Activated T-cell treated with anti-CD3 and anti-CD28 coated beads, Interleukin-2, amount 50 U/mL, for 72 hours (primary cell): ENCODE measurements at regions not wholly inside any gene's neighbourhood (a gene's known extent, or its start where the extent isn't known, plus 50 kb on each side); places are given as distances from the start of the nearest gene placed in this dataset.
A peak's percentile ranks its signal among the peaks of the same experiment; 100 is the strongest.

Experiments
- ATAC-seq, 2 donors: fragments of 150-1000 bp; cut with Tn5 transposase; replicated peaks in 1 of 2; 2 replicates each; pipeline ENCODE4 v1.10.0; 2021; ENCODE audit warnings: moderate library complexity in 2 of 2, mild to moderate bottlenecking in 1 of 2
- DNase-seq, 2 donors: peaks; one replicate each; pipeline ENCODE4 v3.0.0; 2021 to 2022; ENCODE audit warnings: mixed read lengths in 1 of 2
- H3K27ac Mint-ChIP-seq: one replicate; pipeline ENCODE4 v1.8.0; 2022; ENCODE audit warnings: mild to moderate bottlenecking, moderate library complexity, mixed read lengths
- H3K27me3 Mint-ChIP-seq: one replicate; pipeline ENCODE4 v1.8.0; 2022; ENCODE audit warnings: low read depth, mixed read lengths
- H3K36me3 Mint-ChIP-seq, 2 donors: one replicate each; pipeline ENCODE4 v1.8.0; 2022; ENCODE audit warnings: mixed read lengths in 2 of 2, mild to moderate bottlenecking in 1 of 2; ENCODE audit not compliant: insufficient read depth in 2 of 2
- H3K4me1 Mint-ChIP-seq: one replicate; pipeline ENCODE4 v1.8.0; 2022; ENCODE audit warnings: low read depth, mixed read lengths
- H3K4me3 Mint-ChIP-seq, 2 donors: one replicate each; pipeline ENCODE4 v1.8.0; 2022; ENCODE audit warnings: mild to moderate bottlenecking in 2 of 2, mixed read lengths in 2 of 2, moderate library complexity in 2 of 2
- H3K9me3 Mint-ChIP-seq, 2 donors: one replicate each; pipeline ENCODE4 v1.8.0; 2022; ENCODE audit warnings: mixed read lengths in 2 of 2

DNA sequence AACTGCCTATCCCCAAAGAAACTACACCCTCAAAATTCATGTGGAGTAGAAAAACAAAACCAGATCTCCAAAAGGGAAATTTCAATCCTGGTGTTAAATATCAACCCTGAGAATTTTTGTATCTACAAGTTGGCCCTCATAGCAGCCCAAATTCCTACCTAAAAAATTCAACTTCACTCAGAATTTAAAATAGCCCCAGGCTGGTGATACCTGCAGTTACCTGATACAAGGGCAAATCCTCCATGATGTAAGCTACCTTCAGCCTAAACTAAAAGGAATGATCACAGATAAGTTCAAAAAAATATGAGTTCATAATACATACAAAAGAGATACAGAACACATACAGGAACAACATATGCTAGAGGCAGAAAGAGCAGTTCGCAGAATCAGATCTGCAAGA is 138.4 kb downstream of the HNRNPD start:
- ATAC-seq, result no peak
- H3K4me3 Mint-ChIP-seq, result no peak overlapping the region
- H3K9me3 Mint-ChIP-seq, result peaks cover 0 to 2% of the 10 kb centered on the region in 2 donors
- no peak overlapping the region for H3K27ac Mint-ChIP-seq
- DNase-seq, result no peak
- peaks cover 5% of the 10 kb centered on the region for H3K27me3 Mint-ChIP-seq
- H3K36me3 Mint-ChIP-seq, result no peaks in the 10 kb centered on the region
- H3K4me1 Mint-ChIP-seq, result no peaks in the 10 kb centered on the region

DNA sequence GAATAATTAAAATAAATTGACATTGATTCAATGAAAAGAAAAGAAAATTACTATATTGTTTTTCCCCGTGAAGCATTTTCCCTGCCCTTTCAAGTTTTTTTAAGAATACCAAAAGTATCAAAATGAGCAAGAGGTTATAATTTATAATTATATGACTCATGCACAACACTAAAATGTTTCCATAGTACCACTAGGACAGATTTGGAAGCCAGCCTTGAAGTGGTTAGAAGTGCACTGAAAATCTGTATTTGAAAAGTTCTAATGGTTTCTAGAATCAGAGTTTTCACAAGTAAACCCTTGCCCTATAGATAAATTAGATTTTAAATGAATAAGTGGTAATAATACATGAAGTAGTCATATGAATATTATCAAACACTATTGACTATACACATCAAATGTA is 140.9 kb downstream of the HNRNPD start:
- Mint-ChIP-seq H3K27ac (no peak overlapping the region), H3K9me3 (peaks cover 0 to 2% of the 10 kb centered on the region in 2 donors), H3K36me3 (no peaks in the 10 kb centered on the region), H3K27me3 (no peaks in the 10 kb centered on the region), H3K4me3 (no peak overlapping the region), H3K4me1 (no peaks in the 10 kb centered on the region)
- ATAC-seq, result no peak
- no peak for DNase-seq

DNA sequence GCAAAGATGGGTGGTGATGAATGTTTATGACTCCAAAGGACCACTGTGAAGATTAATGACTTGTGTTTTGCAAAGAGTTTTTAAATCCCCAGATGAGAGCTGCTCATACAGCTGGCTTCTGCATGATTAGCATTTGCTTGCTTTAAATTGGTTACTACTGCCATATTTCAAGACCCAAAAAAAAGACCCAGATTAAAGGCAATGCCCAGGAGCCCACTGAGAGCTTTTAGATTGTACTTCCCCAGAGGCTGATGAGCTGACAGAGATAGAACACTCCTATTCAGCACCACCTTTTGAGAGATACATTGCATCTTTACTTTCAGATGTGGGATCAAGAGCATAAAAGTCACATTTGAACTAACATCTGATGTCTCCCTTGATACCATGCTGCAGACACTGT is 142.0 kb downstream of the HNRNPD start:
- Mint-ChIP-seq H3K27me3 (no peaks in the 10 kb centered on the region), H3K4me3 (no peak overlapping the region), H3K4me1 (no peaks in the 10 kb centered on the region), H3K9me3 (peaks cover 0 to 2% of the 10 kb centered on the region in 2 donors), H3K27ac (no peak overlapping the region), H3K36me3 (no peaks in the 10 kb centered on the region)
- ATAC-seq, result no peak
- DNase-seq, result no peak

DNA sequence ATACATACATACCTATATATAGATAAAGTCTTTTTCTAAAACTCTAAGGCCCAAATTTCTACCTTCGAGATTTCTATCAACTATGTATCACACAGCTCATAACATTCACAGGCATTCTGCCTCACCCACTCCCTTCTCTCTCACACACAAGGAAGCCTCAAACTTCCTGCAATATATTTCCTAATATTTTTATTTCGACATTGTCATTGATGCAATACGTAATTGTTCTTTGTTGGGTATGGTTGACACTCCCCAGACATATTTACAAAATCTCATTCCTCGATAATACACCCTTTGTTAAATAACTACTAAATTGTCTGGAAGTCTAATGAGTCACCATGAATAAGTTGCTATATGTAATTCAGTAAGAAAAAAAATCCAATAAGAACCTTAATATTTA is 143.5 kb downstream of the HNRNPD start:
- no peak overlapping the region for H3K4me3 Mint-ChIP-seq

DNA sequence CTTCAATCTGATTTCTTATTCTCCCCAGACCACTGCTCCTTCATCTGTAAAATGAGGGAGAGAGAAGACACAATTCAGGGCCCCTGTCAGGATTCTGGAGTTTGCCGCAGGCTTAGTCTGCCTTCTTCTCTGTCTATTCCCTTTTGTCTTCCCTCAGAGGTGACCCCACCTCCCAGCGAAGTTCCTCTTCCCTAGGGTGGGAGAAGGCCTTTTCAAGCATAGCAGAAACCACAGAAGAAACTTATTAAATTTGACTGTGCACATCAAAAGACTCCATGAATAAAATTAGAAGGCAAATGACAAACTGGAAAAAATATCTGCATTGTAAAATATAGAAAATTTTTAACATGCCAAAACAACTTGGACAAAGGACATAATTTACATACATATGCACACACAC is 148.8 kb downstream of the HNRNPD start:
- H3K27ac Mint-ChIP-seq, result no peak overlapping the region
- H3K27me3 Mint-ChIP-seq, result no peaks in the 10 kb centered on the region
- no peak overlapping the region for H3K4me3 Mint-ChIP-seq
- no peaks in the 10 kb centered on the region for H3K36me3 Mint-ChIP-seq
- peaks cover 6% of the 10 kb centered on the region for H3K4me1 Mint-ChIP-seq
- peaks cover 2% of the 10 kb centered on the region in 2 donors for H3K9me3 Mint-ChIP-seq
- no peak for ATAC-seq
- no peak for DNase-seq

More for the DNA sequence above, 143.5 kb downstream of the HNRNPD start:
- Mint-ChIP-seq H3K36me3 (no peaks in the 10 kb centered on the region), H3K27ac (no peak overlapping the region), H3K4me1 (no peaks in the 10 kb centered on the region), H3K9me3 (no peaks in the 10 kb centered on the region), H3K27me3 (no peaks in the 10 kb centered on the region)
- no peak for DNase-seq
- no peak for ATAC-seq

DNA sequence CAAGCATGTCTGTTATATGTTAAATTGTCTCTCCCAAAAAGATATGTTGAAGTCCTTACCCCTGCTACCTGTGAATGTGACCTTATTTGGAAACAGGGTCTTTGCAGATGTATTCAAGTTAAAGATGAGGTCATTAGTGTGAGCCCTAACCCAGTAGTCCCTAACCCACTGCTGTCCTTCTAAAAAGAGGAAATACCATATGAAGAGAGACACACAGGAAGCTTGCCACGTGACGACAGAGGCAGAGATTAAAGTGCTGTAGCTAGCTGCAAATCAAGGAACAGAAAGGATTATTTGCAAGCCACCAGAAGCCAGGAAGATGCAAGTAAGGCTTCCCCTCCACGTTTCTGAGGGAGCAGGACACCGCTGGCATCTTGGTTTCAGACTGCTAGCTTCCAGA is 150.1 kb downstream of the HNRNPD start:
- peaks cover 13% of the 10 kb centered on the region for H3K4me1 Mint-ChIP-seq
- no peaks in the 10 kb centered on the region for H3K27me3 Mint-ChIP-seq
- no peak overlapping the region for H3K27ac Mint-ChIP-seq
- DNase-seq (no peak), ATAC-seq (no peak)
- H3K4me3 Mint-ChIP-seq, result no peak overlapping the region
- no peaks in the 10 kb centered on the region for H3K36me3 Mint-ChIP-seq
- peaks cover 2% of the 10 kb centered on the region in 2 donors for H3K9me3 Mint-ChIP-seq

DNA sequence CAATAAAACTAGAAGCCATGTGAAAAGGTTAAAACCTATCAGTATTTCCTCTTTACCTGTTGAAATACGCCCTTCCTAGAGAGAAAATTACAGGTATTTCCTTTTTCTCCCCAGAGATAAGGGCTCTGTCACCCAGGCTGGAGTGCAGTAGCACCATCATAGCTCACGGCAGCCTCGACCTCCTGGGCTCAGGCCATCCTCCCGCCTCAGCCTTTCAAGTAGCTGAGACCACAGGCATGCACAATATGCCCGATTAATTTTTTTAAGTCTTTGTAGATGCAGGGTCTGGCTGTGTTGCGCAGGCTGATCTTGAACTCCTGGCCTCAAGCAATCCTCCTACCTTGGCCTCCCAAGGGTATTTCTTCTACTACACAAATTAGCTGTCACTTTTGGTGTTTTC is 154.4 kb downstream of the HNRNPD start:
- peaks cover 13% of the 10 kb centered on the region for H3K4me1 Mint-ChIP-seq
- no peak overlapping the region for H3K27ac Mint-ChIP-seq
- ATAC-seq (no peak), DNase-seq (no peak)
- H3K36me3 Mint-ChIP-seq, result peaks cover 0 to 1% of the 10 kb centered on the region in 2 donors
- no peak overlapping the region for H3K4me3 Mint-ChIP-seq
- H3K27me3 Mint-ChIP-seq, result no peaks in the 10 kb centered on the region
- peaks cover 2 to 3% of the 10 kb centered on the region in 2 donors for H3K9me3 Mint-ChIP-seq

DNA sequence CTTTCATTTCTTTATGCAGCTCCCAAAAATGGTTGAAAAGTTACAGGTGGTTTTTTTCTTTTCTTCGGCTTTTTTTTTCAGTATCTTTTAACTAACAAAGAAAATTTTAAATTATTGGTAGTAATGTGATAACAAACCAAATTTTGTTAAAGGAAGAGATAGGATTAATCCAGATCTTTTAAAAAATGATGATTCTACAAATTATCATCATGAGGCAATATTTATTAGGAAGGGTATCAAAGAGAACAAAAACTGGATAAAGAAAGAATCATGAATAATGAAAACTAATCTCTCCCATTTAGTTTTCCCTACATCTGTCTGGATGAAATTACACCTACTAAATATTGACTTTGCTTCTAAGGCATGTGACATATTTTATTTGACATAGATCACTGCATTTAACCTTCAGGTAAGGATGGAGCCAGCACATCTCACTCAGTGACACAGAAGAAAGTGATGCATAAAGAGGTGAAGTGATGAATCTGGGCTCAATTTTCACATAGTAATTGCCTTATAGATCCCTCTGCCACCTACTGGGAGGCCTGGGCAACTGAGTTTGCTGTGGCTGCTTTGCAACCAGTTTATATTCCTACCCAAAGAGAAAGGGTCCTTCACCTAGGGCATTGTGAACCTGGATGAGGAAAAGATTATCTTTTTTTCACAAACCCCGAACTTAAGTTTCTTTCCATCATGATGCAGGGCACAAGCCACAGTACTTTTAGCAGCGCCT is 155.6 kb downstream of the HNRNPD start:
- DNase-seq (no peak), ATAC-seq (no peak)
- Mint-ChIP-seq H3K4me3 (no peak overlapping the region), H3K9me3 (peaks cover 2 to 3% of the 10 kb centered on the region in 2 donors), H3K27me3 (no peaks in the 10 kb centered on the region), H3K36me3 (peaks cover 0 to 1% of the 10 kb centered on the region in 2 donors), H3K4me1 (peaks cover 14% of the 10 kb centered on the region), H3K27ac (no peak overlapping the region)

DNA sequence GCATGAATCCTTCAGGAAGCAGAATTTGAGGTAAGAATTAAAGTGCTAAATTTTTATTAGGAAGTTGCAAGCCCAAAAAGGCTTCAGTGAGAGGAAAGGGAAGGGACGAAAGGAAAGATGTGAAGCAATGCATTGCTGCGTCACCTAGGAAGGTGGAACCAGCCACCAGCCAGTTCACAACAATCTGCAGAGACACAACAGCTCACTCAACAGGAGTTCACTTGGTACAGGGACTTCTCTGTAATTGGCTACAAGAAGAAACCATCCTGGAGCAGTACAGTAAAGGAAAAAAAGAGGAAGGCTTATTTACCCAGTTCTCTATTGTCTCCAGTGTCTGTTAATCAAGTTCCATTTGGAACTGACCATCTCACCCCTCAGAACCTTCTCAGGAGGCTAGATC is 157.6 kb downstream of the HNRNPD start:
- Mint-ChIP-seq H3K36me3 (peaks cover 0 to 1% of the 10 kb centered on the region in 2 donors), H3K27me3 (no peaks in the 10 kb centered on the region), H3K4me1 (peaks cover 16% of the 10 kb centered on the region), H3K9me3 (peaks cover 2% of the 10 kb centered on the region in 2 donors), H3K27ac (no peak overlapping the region), H3K4me3 (no peak overlapping the region)
- ATAC-seq, result no peak
- DNase-seq, result no peak

DNA sequence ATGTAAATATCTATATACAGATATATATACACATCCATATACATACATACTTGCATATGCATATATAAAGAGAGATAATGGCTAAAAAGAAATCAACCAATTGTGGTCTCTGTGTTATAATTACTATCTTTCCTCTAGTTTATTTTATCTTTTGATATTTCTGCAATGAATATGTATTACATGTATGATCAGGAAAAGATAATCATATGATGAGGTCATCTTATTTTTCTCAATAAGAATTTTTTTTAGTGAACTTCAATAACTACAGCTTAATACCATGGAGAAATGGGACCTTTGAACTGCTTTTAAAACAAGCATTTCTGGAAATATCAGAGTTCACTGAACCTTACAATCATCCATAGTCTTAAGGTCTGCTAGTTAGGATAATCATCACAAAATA is 158.0 kb downstream of the HNRNPD start:
- Mint-ChIP-seq H3K27ac (no peak overlapping the region), H3K36me3 (peaks cover 0 to 1% of the 10 kb centered on the region in 2 donors), H3K4me1 (peaks cover 16% of the 10 kb centered on the region), H3K9me3 (peaks cover 2% of the 10 kb centered on the region in 2 donors), H3K27me3 (no peaks in the 10 kb centered on the region), H3K4me3 (no peak overlapping the region)
- ATAC-seq (no peak), DNase-seq (no peak)

DNA sequence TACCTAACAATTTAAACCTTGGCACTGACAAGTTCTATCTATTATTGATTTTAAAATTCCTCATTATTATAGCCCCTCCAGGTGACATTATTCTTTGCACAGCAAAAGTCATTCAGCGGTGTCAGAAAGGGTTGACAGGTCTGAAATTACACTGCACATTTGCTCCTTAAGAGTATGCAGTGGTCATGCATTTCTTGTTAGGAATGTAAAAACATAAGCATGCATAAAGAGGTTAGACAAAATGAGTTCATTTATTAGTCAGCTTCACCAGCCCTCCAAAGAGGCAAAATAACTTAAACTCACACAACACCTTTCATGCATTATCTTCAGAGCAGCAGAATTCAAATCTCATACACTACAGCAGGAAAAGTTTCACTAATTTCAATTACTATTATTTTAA is 158.8 kb downstream of the HNRNPD start:
- ATAC-seq (no peak), DNase-seq (no peak)
- Mint-ChIP-seq H3K27ac (no peak overlapping the region), H3K27me3 (no peaks in the 10 kb centered on the region), H3K4me3 (no peak overlapping the region), H3K4me1 (peaks cover 16% of the 10 kb centered on the region), H3K36me3 (peaks cover 0 to 1% of the 10 kb centered on the region in 2 donors), H3K9me3 (peaks cover 0 to 2% of the 10 kb centered on the region in 2 donors)

DNA sequence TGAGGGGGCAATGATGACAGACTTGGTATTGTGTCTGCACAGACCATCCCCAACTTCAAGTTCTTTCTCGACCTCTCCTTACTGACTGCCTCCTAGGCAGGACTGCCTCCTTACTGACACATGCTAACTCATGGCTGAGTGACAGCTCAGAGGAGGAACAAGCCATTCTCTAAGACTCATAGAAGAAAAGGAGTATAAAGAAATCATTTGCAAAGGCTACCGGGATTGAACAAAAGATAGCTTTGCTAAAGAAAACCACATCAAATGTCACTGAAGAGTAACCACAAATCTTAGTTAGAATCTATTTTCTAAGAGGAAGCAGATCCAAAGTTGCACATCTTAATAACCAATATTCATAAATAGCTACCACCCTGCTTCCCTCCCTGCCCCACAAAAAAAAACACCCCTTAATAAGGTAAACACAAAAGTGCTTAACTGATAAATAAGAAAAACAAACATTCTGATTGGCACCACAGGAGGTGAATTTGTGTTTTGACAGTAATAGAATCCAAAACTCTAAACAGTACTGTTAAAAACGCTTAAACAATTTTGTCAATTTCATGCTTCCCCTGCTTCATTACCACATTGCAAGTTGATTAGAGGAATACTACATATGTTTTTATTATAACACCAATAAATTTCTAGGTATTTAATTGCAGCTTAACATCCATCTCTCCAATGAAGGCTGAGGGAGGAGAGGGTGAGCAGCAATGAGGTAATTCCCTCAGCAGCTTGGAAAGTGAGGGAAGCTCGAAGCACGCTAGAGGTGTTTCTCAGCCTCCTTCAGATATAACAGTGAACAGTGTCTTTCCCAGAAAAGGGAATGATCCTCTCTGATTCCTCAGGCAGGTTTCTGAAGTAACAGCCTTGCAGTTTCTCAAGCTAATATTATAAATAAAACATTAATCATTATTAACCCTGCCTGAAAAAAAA is 160.0 kb downstream of the HNRNPD start:
- no peak overlapping the region for H3K27ac Mint-ChIP-seq
- DNase-seq (no peak), ATAC-seq (peak in 1 of 2 donors; percentile 53)
- no peaks in the 10 kb centered on the region for H3K27me3 Mint-ChIP-seq
- no peak overlapping the region for H3K4me3 Mint-ChIP-seq
- H3K4me1 Mint-ChIP-seq, result peaks cover 10% of the 10 kb centered on the region
- H3K36me3 Mint-ChIP-seq, result peaks cover 0 to 1% of the 10 kb centered on the region in 2 donors
- H3K9me3 Mint-ChIP-seq, result peaks cover 0 to 2% of the 10 kb centered on the region in 2 donors

DNA sequence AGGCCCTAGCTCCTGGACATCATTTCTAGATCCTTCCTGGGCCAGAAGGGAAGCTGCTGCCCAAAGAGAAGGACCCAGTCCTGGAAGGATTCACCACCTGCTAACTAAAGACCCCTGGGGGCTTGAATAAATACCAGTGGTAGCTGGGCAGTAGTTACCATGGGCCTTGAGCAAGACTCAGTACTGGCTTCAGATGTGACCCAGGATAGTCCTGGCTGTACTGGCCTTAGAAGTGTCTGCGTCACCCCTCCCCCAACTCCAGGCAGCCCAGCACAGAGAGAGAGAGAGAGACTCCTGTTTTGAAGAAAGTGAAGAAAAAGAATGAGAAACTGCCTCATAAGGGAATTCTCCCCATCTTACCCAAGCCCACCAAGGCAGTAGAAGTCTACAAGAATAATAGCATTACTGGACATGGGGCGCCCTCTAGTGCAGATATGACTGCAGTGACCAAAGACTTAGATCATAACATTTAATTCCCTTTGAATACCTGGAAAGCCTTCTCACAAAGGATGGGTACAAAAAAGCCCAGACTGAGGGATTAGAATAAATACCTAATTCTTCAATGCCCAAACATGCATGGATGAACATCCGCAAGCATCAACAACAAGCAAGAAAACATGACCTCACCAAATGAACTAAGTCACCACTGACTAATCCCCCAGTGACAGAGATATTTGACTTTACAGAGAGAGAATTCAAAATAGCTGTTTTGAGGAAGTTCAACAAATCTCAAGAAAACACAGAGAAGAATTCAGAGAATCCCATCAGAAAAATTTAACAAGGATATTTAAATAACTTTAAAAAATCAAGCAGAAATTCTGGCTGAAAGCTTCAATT is 171.8 kb downstream of the HNRNPD start:
- Mint-ChIP-seq H3K9me3 (no peaks in the 10 kb centered on the region), H3K4me3 (no peak overlapping the region), H3K4me1 (no peaks in the 10 kb centered on the region), H3K27me3 (peaks cover 8% of the 10 kb centered on the region), H3K36me3 (no peaks in the 10 kb centered on the region), H3K27ac (peak overlapping the region; percentile 13)
- peak; percentile 51 to 56 for DNase-seq
- ATAC-seq, result peak; percentile 51 to 55
